Hepatocyte (in vitro differentiated cells): ENCODE measurements at regions not wholly inside any gene's neighbourhood (a gene's known extent, or its start where the extent isn't known, plus 50 kb on each side); places are given as distances from the start of the nearest gene placed in this dataset.

Source experiments
- EZH2 ChIP-seq: fragments of 200-600 bp; sonication (generic); IDR thresholded peaks from 2 replicates; pipeline ENCODE4 v1.6.1; 2016; ENCODE audit warnings: antibody characterized with exemption, mild to moderate bottlenecking, borderline replicate concordance
- EZH2phosphoT487 ChIP-seq: fragments of 200-600 bp; sonication (generic); IDR thresholded peaks from one replicate; pipeline ENCODE4 v1.6.1; 2018; ENCODE audit warnings: antibody characterized with exemption, mild to moderate bottlenecking, low read depth, moderate library complexity; ENCODE audit not compliant: unreplicated experiment, severe bottlenecking
- TF ChIP-seq, protein P1 (sequence below): fragments of 200-600 bp; sonication (generic); IDR thresholded peaks from 2 replicates; pipeline ENCODE4 v1.5.1; 2016; ENCODE audit warnings: antibody characterized with exemption, mild to moderate bottlenecking; ENCODE audit not compliant: poor library complexity

DNA sequence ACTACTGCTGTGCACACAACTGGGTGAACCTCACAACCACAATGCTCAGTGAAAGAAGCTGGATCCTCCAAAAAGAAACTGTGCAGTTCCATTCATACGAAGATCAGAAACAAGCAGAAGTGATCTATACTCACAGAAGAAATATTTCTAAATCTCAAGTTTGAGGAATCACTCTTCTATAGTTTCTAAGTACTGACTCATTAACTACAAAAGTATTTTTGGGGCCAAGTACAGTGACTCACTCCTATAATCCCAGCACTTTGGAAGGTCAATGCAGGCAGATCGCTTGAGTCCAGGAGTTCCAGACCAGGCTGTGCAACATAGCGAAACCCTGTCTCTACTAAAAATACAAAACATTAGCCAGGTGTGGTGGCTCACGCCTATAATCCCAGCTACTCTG lies 51.3 kb upstream of the RELL1 start:
- TF ChIP-seq, protein P1, sequence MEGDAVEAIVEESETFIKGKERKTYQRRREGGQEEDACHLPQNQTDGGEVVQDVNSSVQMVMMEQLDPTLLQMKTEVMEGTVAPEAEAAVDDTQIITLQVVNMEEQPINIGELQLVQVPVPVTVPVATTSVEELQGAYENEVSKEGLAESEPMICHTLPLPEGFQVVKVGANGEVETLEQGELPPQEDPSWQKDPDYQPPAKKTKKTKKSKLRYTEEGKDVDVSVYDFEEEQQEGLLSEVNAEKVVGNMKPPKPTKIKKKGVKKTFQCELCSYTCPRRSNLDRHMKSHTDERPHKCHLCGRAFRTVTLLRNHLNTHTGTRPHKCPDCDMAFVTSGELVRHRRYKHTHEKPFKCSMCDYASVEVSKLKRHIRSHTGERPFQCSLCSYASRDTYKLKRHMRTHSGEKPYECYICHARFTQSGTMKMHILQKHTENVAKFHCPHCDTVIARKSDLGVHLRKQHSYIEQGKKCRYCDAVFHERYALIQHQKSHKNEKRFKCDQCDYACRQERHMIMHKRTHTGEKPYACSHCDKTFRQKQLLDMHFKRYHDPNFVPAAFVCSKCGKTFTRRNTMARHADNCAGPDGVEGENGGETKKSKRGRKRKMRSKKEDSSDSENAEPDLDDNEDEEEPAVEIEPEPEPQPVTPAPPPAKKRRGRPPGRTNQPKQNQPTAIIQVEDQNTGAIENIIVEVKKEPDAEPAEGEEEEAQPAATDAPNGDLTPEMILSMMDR, result no peak
- TF ChIP-seq EZH2, result no peak
- no peak for TF ChIP-seq EZH2phosphoT487
